ENCODE measurements at regions not wholly inside any gene's neighbourhood (a gene's known extent, or its start where the extent isn't known, plus 50 kb on each side); places are given as distances from the start of the nearest gene placed in this dataset.

DNA sequence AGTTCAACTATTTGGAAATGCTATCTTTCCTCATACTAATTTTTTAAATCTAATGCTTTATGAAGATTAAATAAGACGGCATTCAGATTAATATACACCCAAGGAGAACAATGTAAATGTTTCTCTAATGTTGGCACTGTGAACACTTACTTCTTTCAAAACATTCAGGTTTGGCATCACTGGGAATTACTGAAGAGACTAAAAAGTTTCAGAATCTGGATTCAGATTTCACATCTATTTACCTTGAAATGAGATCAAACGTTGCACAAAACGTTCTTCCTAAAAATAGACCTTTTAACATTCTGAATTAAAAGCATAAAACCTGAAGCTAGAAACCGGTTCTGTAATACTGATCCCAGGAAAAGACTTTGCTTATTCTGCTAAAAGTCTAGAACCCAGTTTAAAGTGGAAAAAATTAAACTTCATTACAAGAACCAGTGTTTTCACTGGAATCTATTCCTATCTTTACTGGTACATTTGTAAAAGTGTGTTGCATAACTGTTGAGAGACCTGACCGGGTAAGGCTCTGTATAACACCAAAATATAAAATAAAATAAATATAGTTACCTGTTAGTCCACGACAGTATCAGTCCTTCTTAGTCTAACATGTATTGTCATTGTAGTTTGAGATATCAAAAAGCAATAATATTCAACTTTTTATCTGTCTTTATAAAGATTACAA lies 117.4 kb upstream of the MAP9 start:
- no peak for TF ChIP-seq EZH2 (optimal IDR thresholded peaks at IDR 0.05; ENCODE audit: low read depth, low read length)
- TF ChIP-seq, protein P1, sequence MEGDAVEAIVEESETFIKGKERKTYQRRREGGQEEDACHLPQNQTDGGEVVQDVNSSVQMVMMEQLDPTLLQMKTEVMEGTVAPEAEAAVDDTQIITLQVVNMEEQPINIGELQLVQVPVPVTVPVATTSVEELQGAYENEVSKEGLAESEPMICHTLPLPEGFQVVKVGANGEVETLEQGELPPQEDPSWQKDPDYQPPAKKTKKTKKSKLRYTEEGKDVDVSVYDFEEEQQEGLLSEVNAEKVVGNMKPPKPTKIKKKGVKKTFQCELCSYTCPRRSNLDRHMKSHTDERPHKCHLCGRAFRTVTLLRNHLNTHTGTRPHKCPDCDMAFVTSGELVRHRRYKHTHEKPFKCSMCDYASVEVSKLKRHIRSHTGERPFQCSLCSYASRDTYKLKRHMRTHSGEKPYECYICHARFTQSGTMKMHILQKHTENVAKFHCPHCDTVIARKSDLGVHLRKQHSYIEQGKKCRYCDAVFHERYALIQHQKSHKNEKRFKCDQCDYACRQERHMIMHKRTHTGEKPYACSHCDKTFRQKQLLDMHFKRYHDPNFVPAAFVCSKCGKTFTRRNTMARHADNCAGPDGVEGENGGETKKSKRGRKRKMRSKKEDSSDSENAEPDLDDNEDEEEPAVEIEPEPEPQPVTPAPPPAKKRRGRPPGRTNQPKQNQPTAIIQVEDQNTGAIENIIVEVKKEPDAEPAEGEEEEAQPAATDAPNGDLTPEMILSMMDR (IDR thresholded peaks at IDR 0.05; ENCODE audit: low read length), result no peak
